Ascending aorta (tissue), 2 donors: ENCODE measurements at regions not wholly inside any gene's neighbourhood (a gene's known extent, or its start where the extent isn't known, plus 50 kb on each side); places are given as distances from the start of the nearest gene placed in this dataset.

ENCODE experiments used
- DNase-seq, 2 donors: peaks; one replicate each; pipeline ENCODE4 v3.0.0-alpha.2; 2019; ENCODE audit warnings: low spot score in 2 of 2
- H3K27ac ChIP-seq, 2 donors: fragments of 200-600 bp; sonication (generic); one replicate each; pipeline ENCODE4 v1.5.1; 2016 to 2017; ENCODE audit warnings: mild to moderate bottlenecking in 1 of 2
- H3K27me3 ChIP-seq: fragments of 200-600 bp; sonication (generic); one replicate; pipeline ENCODE4 v1.5.1; 2017
- H3K36me3 ChIP-seq, 2 donors: fragments of 200-600 bp; sonication (generic); one replicate each; pipeline ENCODE4 v1.5.1; 2016
- H3K4me1 ChIP-seq, 2 donors: fragments of 200-600 bp; sonication (generic); one replicate each; pipeline ENCODE4 v1.5.1; 2016 to 2017; ENCODE audit warnings: mild to moderate bottlenecking in 1 of 2
- H3K4me3 ChIP-seq, 2 donors: fragments of 200-600 bp; sonication (generic); one replicate each; pipeline ENCODE4 v1.5.1; 2016 to 2017; ENCODE audit warnings: mild to moderate bottlenecking in 1 of 2
- H3K9me3 ChIP-seq, 2 donors: fragments of 200-600 bp; sonication (generic); one replicate each; pipeline ENCODE4 v1.5.1; 2016
- intact Hi-C: fragments of 100-400 bp; cut with DNase I; formaldehyde crosslinking; loops from one replicate; pipeline ENCODE4 v1.15.1; 2023
- TF ChIP-seq, protein P1 (sequence below), 3 experiments: fragments of 200-600 bp in 2 of 3; fragments of 450-650 bp in 1 of 3; sonication (generic) in 2 of 3; IDR thresholded peaks; one replicate each; pipeline ENCODE4 v1.5.1; 2016 to 2019; ENCODE audit warnings: antibody characterized with exemption in 3 of 3, mild to moderate bottlenecking in 1 of 3, moderate library complexity in 1 of 3

DNA sequence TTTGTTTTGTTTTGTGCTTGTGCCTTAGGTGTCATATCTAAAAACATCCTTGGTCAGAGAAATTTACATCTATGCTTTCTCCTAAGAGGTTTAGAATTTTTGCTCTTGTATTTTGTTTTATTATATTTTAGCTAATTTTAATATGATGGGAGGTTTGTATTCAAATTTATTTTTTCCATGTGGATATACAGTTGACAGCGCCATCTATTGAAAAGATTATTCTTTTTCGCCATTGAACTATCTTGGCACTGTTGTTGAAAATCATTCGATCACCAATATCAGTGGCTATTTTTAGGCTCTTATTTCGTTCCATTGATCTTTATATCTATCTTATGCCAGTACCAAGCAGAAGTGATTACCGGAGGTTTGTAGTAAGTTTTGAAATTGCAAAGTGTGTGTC lies 510.3 kb downstream of the BRD1 start:
- H3K9me3 ChIP-seq, result no peaks in the 10 kb centered on the region
- no peaks in the 10 kb centered on the region for H3K27me3 ChIP-seq
- no peaks in the 10 kb centered on the region for H3K36me3 ChIP-seq
- no peaks in the 10 kb centered on the region for H3K4me1 ChIP-seq
- TF ChIP-seq, protein P1, sequence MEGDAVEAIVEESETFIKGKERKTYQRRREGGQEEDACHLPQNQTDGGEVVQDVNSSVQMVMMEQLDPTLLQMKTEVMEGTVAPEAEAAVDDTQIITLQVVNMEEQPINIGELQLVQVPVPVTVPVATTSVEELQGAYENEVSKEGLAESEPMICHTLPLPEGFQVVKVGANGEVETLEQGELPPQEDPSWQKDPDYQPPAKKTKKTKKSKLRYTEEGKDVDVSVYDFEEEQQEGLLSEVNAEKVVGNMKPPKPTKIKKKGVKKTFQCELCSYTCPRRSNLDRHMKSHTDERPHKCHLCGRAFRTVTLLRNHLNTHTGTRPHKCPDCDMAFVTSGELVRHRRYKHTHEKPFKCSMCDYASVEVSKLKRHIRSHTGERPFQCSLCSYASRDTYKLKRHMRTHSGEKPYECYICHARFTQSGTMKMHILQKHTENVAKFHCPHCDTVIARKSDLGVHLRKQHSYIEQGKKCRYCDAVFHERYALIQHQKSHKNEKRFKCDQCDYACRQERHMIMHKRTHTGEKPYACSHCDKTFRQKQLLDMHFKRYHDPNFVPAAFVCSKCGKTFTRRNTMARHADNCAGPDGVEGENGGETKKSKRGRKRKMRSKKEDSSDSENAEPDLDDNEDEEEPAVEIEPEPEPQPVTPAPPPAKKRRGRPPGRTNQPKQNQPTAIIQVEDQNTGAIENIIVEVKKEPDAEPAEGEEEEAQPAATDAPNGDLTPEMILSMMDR (IDR thresholded peaks at IDR 0.05), result no peak
- H3K4me3 ChIP-seq, result no peak overlapping the region
- no peak overlapping the region for H3K27ac ChIP-seq
- DNase-seq, result no peak
- intact Hi-C loops, result no loop called here

DNA sequence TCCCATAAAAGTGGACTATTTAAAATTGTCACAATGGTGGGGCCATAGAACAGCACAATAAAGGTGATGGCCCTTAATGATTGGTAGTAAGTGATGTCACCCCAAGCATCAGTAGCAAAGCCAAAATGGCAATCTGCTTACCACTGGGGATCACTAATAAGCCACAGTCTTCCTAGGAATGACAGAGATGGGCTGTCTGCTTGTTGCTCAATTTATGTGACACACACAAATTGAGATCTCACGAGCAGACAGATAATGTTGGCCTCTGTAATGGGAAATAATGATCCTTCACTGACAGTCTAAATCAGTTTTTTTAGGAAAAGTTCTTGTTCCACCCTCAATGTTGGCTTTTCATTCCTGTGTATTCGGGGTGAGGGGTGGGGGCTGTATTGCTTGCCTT lies 515.1 kb downstream of the BRD1 start:
- TF ChIP-seq, protein P1 (IDR thresholded peaks at IDR 0.05), result no peak
- Histone ChIP-seq H3K27me3 (no peaks in the 10 kb centered on the region), H3K27ac (no peak overlapping the region), H3K9me3 (no peaks in the 10 kb centered on the region), H3K4me3 (no peak overlapping the region), H3K4me1 (no peaks in the 10 kb centered on the region), H3K36me3 (no peaks in the 10 kb centered on the region)
- DNase-seq, result no peak
- intact Hi-C loops, result no loop called here

DNA sequence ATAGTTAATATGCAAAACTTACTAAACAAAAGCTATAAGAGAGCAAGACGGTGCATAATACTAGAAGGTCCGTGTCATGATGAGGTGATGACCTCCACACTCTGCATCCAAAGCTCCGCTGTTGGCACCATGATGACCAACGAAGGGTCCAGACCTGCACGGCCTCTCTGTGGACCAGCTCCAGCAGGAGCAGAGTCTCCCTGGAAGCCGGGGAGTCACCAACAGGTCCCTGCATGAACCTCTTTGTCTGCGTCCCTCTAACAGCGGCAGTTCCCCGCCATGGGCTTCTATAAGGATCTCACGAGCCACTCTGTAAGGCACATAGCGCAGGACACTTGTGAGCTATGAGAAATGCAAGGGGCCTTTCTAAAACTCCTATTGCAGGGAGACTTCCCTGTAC lies 517.3 kb downstream of the BRD1 start:
- no peak for DNase-seq
- no peaks in the 10 kb centered on the region for H3K4me1 ChIP-seq
- intact Hi-C loops, result no loop called here
- no peaks in the 10 kb centered on the region for H3K27me3 ChIP-seq
- TF ChIP-seq, protein P1 (IDR thresholded peaks at IDR 0.05), result no peak
- no peaks in the 10 kb centered on the region for H3K9me3 ChIP-seq
- H3K4me3 ChIP-seq, result no peak overlapping the region
- no peak overlapping the region for H3K27ac ChIP-seq
- H3K36me3 ChIP-seq, result no peaks in the 10 kb centered on the region

DNA sequence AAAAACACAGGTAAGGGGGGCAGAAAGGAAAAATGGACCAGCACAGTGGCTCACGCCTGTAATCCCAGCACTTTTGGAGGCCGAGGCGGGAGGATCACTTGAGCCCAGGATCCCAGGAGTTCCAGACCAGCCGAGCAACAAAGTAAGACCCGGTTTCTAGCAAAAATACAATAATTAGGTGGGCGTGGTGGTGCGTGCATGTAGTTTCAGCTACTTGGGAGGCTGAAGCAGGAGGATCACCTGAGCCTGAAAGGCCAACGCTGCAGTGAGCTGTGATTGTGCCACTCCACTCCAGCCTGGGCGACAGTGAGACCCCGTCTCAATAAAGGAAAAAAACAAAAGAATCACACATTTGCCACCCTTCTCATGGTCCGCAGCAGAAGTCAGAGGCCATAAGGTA lies 519.4 kb downstream of the BRD1 start:
- H3K36me3 ChIP-seq, result no peaks in the 10 kb centered on the region
- peak in 1 of 2 donors; percentile 43 for DNase-seq
- TF ChIP-seq, protein P1 (IDR thresholded peaks at IDR 0.05), result no peak
- H3K27me3 ChIP-seq, result no peaks in the 10 kb centered on the region
- intact Hi-C loops, result loop anchor here (10.0 kb wide), 1 partner anchor 363 kb away; no protein-coding TSS in a partner anchor
- H3K27ac ChIP-seq, result no peak overlapping the region
- no peaks in the 10 kb centered on the region for H3K4me1 ChIP-seq
- no peak overlapping the region for H3K4me3 ChIP-seq
- H3K9me3 ChIP-seq, result no peaks in the 10 kb centered on the region

DNA sequence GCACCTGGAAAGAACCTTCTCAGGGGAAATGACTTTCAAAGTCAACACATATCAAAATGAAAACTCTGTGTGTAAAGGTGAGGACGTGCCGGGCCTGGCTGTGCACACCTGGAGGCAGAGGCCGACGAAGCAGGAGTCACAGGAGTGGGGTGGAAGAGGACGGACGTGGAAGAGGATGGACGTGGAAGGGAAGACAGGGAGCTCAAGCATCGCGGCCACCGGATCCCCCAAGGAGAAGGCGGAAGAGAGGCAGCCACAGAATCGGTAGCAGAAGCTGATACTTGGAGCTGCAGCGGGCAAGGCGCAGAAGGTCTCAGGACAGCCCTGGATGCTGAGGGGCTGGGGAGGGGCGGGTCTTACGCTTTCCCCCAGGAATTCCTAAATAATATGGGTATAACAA lies 519.8 kb downstream of the BRD1 start:
- DNase-seq, result peak in 1 of 2 donors; percentile 45
- H3K4me1 ChIP-seq, result no peaks in the 10 kb centered on the region
- H3K36me3 ChIP-seq, result no peaks in the 10 kb centered on the region
- H3K4me3 ChIP-seq, result no peak overlapping the region
- TF ChIP-seq, protein P1 (IDR thresholded peaks at IDR 0.05), result no peak
- no peaks in the 10 kb centered on the region for H3K27me3 ChIP-seq
- intact Hi-C loops, result loop anchor here (10.0 kb wide), 1 partner anchor 363 kb away; no protein-coding TSS in a partner anchor
- no peaks in the 10 kb centered on the region for H3K9me3 ChIP-seq
- no peak overlapping the region for H3K27ac ChIP-seq

DNA sequence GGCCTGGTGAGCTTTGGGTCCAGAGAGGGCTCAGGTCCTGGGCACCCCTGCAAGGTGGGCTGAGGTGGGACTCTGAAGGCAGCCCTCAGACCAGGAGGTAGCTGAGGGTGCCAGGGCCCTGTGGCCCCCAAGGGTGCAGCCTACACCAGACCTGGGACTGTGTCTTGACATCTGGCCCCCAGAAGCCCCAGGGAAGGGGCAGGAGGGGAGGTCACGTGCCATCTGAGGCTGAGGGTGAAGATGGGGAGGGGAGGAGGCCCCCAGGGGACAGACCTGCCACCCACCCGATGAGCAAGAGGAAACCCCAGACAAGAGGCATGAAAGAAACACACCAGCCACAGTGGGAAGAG lies 520.2 kb downstream of the BRD1 start:
- Histone ChIP-seq H3K4me1 (no peaks in the 10 kb centered on the region), H3K36me3 (no peaks in the 10 kb centered on the region), H3K4me3 (no peak overlapping the region), H3K9me3 (no peaks in the 10 kb centered on the region), H3K27ac (no peak overlapping the region), H3K27me3 (no peaks in the 10 kb centered on the region)
- TF ChIP-seq, protein P1 (IDR thresholded peaks at IDR 0.05), result no peak
- DNase-seq, result peak in 1 of 2 donors; percentile 46
- intact Hi-C loops, result loop anchor here (10.0 kb wide), 1 partner anchor 363 kb away; no protein-coding TSS in a partner anchor
